Fibroblast of the aortic adventitia (primary cell): ENCODE measurements at regions not wholly inside any gene's neighbourhood (a gene's known extent, or its start where the extent isn't known, plus 50 kb on each side); places are given as distances from the start of the nearest gene placed in this dataset.

Experiments
- DNase-seq: peaks from one replicate; pipeline ENCODE4 v3.0.0-alpha.2; 2010; ENCODE audit warnings: low read depth
- H3K4me3 ChIP-seq: 2 replicates; pipeline ENCODE4 v1.5.1; 2011; ENCODE audit warnings: low read depth, mild to moderate bottlenecking, control low read depth, low read length, moderate library complexity
- CTCF ChIP-seq: IDR thresholded peaks from 2 replicates; pipeline ENCODE4 v1.5.1; 2011; ENCODE audit warnings: mild to moderate bottlenecking, low read length, control low read depth, inconsistent platforms; ENCODE audit not compliant: insufficient read depth

- H3K4me3 ChIP-seq: no peak overlapping the region
- TF ChIP-seq CTCF: no peak
- DNase-seq: peak; percentile 45
These were observed 171.9 kb downstream of the FOXO1 start for GRCh38 chr13:40494513-40494912.

GRCh38 chr13:40494946-40495620 is 171.4 kb downstream of the FOXO1 start:
- no peak for DNase-seq
- H3K4me3 ChIP-seq: no peak overlapping the region
- no peak for TF ChIP-seq CTCF

- TF ChIP-seq CTCF: no peak
- H3K4me3 ChIP-seq: no peak overlapping the region
- no peak for DNase-seq
These were observed 170.8 kb downstream of the FOXO1 start for GRCh38 chr13:40495621-40496001.

- DNase-seq: peak; percentile 21
These were observed 170.2 kb downstream of the FOXO1 start for GRCh38 chr13:40496035-40496810.

GRCh38 chr13:40498461-40498860 is 168.0 kb downstream of the FOXO1 start:
- H3K4me3 ChIP-seq: no peak overlapping the region
- no peak for TF ChIP-seq CTCF
- no peak for DNase-seq

More at GRCh38 chr13:40496035-40496810, 170.2 kb downstream of the FOXO1 start:
- H3K4me3 ChIP-seq: no peak overlapping the region
- no peak for TF ChIP-seq CTCF

- TF ChIP-seq CTCF: no peak
- no peak overlapping the region for H3K4me3 ChIP-seq
- peak; percentile 73 for DNase-seq
These were observed 164.2 kb downstream of the FOXO1 start for GRCh38 chr13:40502236-40502635.

GRCh38 chr13:40503011-40503410 is 163.4 kb downstream of the FOXO1 start:
- no peak for TF ChIP-seq CTCF
- H3K4me3 ChIP-seq: no peak overlapping the region
- peak; percentile 31 for DNase-seq
